GF-D8 (cell line): ENCODE measurements at regions not wholly inside any gene's neighbourhood (a gene's known extent, or its start where the extent isn't known, plus 50 kb on each side); places are given as distances from the start of the nearest gene placed in this dataset.

Source experiments
- DNase-seq: peaks from one replicate; lab custom pipeline; 2025; lab: John Stamatoyannopoulos, UW

DNA sequence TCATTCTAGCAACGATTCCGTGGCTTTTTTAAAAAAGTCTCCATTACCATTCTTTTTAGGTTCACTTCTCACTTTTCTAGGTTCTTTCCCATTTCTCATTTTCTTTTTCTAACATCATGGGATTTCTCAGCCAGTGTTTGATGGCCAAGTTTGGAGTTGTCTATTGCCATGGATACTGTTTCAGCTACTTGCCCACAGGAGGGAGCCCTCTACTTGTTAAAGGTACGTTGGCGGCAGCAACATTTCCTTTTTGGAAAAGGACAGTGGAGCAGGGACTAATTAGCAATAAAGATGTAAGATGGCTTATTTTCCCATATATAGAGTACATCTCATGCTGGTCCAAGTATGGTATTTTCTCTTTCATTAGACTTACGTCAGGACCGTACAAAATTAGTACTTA, 2257.5 kb upstream of the C9orf72 start:
- DNase-seq: no peak

DNA sequence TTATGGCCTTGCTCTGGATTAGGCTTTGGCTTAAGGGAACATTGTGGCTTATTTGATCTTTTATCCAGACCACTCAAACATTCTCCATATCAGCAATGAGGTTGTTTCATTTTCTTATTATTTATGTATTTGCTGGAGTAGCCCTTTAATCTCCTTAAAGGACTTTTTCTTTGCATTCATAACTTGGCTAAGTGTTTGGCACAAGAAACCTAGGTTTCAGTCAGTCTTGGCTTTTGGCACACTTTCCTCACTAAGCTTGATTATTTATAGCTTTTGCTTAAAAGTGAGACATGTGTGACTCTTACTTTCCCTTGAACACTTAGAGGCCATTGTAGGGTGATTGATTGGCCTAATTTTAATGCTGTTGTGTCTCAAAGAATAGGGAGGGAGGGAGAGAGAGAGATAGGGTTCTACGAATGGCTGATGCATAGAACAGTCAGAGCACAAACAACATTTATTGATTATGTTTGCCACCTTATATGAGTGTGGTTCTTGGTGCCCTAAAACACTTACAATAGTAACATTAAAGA, 2265.3 kb upstream of the C9orf72 start:
- DNase-seq: no peak

DNA sequence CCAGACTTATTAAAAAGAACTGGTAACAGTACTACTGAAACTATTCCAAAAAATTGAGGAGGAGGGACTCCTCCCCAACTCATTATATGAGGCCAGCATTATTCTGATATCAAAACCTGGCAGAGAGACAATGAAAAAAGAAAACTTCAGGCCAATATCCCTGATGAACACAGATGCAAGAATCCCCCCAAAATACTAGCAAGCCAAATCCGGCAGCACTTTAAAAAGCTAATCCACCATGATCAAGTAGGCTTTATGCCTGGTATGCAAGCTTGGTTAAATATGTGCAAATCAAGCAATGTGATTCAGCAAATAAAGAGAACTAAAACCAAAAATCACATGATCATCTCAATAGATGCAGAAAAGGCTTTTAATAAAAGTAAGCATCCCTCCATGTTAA, 2271.0 kb upstream of the C9orf72 start:
- no peak for DNase-seq

DNA sequence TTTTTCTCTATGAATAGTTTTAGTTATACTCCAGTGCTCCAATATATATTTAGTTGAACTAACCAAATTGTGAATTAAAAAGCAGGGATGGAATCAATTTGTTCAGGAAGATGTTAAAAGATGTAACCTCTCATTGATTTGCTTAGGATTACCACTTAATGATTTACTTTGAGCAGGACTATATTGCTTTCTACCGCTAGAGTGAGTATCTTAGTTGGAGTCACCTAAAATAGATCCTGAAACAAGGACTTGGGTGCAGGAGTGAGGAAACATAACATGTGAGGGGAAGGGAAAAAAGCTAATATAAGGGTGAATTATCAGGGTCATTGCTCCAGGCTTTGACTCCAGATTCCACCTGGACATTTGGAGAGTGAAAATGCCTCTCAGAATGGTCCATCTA, 2277.4 kb upstream of the C9orf72 start:
- DNase-seq: no peak

DNA sequence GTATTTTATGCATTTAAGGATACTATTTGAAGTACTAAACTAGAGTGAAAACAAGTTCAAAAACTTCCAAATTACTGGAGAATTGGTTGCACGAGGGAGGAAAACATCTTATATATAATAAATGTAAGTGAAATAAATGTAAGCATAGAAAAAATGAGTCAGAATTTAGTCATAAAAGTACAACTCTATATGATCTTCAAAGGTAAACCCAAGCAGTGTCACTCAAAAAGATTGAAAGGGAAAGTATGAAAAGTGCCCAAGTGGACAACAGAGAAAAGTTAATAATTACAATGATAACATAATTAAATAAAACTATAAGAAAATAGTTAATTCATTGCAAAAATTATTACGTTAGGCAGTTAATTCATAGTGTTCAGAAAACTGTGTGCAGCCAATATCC, 2288.5 kb upstream of the C9orf72 start:
- no peak for DNase-seq

DNA sequence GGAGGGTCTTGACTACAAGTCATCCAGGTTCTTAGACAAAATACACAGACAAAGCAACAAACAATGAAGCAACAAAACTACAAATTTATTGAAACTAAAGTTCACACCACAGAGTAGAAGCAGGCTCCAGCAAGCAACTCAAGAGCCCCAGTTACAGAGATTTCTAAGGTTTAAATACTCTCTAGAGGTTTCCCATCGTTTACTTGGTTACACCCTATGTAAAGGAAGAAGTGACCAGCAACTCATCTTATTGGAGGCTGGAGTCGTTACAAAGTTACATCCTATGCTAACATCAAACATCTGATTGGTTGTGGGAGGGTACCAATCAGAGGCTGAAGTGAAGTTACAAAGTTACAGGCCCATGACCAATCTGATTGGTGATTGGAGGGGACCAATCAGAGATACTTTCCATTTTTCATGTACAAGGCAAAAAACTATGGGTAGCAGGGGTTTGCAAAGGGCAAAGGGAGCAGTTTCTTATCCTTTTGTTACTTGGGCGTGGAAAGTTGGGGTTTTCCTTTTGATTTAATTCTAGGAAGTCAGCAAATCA, 2292.6 kb upstream of the C9orf72 start:
- DNase-seq: no peak

DNA sequence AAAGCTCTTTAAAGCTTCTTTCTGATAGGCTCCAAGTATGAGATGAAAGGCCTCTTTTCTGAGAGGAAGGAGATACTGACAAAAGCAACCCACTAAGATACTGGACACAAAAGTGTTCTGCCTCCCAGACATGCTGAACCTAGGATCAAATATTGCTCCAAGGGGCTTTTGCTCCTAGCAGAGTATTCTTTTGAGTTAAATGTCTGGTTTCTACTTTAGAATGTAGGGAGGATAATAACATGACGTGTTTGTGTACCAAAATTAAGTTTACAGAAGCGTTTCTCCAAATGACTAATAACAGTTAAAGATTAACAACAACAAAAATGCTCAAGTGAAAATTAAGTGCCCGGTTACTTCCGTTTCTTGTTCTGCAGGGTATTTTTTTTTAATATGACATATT, 2293.3 kb upstream of the C9orf72 start:
- no peak for DNase-seq

DNA sequence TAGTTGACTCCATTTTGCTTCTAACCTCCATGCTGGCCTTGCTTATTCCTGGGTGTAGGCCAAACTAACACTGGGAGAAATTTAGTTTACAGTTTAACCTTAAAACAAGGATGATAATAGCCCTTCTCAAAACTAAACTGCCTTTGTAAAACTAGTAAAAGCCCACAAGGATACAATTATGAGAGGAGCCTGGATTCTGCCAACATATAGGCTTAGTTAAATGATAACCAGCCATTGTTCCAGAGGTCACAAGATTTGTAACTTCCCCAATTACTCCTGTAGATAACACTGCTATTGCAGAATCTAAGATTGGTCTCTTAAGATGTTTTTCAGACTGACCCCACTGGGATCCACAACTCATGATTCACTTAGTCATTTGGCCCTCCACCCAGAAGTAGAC, 2300.3 kb upstream of the C9orf72 start:
- DNase-seq: no peak

DNA sequence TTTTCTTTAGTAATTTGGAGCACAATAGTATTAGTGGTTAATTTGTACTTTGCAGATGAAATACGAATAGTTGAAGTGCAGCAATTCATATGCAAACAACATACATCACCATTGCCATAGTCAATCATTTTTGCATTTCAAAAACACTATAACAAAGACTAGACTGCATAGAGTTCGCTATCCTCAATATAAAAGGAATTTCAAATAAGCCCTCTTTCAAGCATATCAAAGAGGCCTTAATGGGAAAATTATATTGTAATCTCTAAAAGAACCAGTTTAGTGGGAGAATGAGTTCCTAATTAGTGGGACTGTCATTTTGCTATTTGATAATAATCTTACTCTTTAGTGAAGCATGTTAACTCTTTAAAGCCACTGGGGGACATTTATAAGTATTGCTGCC, 2302.3 kb upstream of the C9orf72 start:
- no peak for DNase-seq

DNA sequence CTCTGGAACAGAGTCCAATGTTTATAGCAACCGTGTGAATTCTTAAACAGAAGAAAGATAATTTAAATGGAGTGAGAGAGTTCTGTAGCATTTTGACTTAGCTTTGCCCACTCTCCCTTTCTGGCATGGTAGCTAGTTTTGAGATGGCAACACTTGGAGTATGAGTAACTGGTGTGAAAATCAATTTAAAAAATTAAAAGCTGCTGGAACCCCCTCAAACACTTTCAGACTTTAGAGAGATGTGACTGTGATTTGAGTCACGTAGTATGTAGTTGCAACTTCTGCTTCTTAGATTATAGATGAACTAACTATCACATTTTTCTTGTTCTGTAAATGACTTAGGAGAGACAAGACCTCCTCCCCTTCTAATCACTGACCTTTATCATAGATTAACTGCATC, 2309.5 kb upstream of the C9orf72 start:
- DNase-seq: no peak

DNA sequence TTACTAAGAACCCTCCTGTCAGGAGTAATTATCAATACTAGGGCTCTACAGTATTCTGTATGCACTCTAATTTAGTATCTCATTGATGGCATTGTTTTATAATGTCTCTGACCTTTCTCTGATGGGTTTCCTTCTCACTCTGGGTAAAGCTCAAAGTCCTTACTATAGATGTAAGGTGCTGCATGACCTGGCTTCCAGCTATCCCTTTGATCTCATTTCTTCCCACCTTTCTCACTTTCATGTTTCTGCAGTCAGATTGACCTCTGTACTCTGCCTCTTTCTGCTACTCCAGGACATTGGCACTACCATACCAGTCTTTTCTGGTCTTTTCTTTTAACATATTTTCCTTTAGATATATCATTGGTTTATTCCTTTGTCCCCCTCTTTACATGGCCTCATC, 2332.8 kb upstream of the C9orf72 start:
- no peak for DNase-seq

DNA sequence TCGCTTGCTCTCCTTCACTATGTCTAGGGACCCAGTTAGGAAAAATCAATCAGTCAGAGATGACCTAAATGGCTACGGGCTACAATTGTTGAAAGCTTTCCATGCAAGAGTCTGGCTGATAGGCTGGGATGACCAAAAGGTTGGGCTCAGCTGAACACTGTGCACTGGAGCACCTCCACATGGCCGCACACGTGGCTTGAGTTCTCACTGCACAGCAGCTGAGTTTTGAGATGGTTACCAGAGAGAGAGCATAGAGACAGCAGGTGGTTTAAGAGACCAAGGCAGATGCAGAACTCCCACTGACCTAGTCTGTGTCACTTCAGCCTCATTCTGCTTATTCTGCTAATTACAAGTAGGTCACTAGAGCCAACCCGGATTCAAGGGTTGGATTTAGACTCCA, 2354.8 kb upstream of the C9orf72 start:
- no peak for DNase-seq

DNA sequence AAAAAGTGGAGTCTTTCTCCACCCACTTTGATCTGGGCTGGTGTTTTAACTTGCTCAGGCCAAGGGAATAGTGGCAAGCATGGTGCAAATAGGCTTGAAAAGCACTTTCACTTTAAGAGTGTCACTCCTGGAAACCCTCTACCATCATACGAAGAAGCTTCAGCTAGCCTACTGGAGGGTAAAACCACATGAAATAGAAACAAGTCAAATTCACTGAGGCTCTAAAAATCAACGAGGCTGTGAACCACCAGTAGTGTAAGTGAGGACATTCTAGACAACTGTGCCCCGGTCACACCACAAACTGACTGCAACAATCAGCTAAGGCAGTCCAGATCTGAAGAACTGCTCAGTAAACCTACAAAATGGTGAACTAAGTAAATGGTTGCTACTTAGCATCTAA, 2366.3 kb upstream of the C9orf72 start:
- no peak for DNase-seq

DNA sequence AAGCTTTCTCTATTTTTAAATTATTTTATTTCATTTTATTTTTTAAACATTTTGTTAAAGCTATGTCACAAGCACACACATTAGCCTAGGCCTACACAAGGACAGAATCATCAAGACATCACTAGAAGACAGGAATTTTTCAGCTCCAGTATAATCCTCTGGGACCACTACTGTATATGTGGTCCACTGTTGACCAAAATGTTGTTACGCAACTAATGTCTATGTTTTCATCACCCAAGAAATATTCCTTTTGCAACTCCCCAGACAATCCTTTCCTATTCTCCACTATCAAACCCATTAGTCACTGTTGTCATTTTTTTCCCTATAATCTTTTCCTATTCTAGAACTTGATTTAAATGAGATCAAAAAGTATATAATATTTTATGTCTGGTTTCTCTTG, 2371.7 kb upstream of the C9orf72 start:
- DNase-seq: no peak

DNA sequence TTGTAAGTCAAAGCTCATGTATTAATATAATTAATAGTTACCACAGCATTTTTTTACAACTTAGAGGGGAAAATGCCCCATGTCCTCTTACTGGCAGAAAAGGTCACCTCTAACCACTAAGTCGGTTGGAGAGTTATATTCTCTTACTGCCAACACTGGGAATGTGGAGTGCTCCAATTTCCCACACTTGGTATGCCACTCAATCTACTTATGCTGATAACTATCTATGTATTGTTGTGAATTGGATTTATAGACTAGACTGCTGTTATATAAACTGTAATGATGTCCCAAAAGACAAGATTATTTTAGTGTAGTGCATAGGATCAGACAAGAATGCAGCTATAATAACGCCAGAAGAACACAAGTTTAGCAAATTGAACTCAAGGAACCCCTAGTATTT, 2385.2 kb upstream of the C9orf72 start:
- no peak for DNase-seq

DNA sequence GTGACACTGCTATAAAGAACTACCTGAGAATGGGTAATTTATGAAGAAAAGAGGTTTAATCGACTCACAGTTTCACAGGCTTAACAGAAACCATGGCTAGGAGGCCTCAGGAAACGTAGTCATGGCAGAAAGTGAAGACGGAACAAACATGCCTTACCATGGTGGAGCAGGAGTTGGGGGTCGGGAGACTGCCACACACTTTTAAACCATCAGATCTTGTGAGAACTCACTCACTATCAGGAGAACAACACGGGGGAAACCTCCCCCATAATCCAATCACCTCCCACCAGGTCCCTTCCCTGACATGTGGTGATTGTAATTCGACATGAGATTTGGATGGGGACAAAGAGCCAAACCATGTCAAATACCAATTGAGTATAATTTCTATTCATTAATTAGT, 2392.6 kb upstream of the C9orf72 start:
- no peak for DNase-seq

DNA sequence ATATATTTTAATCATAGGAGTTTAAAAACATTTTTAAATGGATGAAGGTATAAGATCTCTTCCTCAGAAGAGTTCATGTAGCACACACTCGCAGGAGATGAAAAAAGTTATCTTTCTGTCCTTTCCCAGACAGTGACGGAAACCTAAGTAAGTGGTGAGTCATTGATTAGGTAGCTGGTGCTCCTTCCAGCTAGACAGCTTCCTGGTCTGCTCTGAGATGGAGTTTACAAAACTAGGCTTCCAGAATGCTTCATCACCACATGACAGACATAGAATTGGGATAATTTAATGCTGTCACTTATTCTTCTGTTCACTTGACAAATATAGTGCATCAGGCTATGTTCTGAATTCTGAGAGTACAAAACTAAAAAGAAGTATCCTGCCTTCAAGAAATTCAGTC, 2393.0 kb upstream of the C9orf72 start:
- no peak for DNase-seq

DNA sequence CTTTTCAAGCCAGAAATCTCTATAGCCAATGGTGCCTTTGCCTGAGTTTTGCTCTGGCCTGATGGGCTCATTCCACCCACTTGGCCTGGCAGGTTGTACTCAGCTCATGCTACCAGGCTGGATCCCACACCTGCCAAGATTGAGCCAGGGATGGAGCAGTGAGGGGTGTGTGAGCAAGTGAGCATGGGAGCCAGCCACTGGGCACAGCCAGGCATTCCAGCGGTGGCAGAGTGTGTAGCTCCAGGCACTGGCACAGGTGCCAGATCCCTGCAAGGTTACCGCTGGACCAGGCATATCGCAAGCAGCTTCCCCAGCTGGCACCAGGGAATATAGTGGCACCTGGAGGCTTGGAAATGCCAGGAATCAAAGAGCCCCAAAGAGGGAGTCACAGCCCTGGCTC, 2395.6 kb upstream of the C9orf72 start:
- no peak for DNase-seq

DNA sequence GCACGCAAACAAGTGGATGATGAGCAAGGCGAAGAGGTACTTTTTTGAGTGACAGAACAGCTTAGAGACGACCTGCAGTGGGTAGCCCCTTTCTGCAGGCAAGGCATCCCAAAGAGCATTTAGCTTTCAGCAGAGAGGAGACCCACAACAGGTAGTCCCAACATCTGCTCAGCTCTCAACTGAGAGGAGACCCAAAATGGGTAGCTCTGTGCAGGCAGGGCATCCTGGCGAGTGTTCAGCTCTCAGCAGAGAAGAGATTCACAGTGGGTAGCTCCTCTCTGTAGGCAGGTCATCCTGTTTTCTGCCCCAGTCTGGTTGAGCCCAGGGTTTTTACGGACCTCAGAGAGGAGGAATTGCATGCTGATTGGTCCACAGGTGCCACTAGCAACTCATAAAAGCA, 2396.1 kb upstream of the C9orf72 start:
- no peak for DNase-seq

DNA sequence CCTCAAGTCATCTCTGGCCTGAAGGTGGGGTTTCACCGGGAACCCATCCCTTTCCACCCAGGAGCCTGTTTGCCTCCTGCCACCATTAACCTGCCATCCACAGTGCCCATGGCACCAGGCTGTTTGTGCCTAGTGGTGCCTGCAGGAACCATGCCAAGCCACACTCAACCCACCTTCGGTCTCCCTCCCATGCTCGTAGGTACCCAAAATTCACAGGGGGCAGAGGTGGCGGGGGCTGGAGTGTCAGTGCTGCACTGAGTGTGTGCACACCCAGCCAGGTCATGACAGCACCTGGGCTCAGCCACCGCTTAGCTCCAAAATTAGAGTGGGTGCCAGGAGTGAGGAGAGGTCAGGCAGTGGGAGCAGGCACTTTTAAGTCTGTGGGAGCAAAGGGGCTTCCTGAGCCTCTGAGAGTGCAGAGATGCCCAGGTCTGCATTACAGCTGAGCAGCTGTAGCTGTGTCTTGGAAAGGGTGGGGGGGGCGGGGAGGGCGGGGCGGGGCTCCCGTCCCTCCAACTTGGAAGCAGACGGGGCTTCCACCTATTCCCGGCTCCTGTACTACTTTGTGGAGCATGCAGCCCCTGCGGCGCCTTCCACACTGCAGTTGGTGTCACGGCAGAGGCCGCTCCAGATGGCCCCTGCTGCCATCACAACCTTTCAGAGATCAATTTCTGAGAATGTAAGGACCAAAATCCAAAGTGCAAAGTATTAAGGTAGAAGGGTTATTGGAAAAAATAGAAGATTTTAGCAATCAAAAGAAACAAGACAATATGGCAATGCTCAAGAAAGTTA, 2396.8 kb upstream of the C9orf72 start:
- DNase-seq: no peak

DNA sequence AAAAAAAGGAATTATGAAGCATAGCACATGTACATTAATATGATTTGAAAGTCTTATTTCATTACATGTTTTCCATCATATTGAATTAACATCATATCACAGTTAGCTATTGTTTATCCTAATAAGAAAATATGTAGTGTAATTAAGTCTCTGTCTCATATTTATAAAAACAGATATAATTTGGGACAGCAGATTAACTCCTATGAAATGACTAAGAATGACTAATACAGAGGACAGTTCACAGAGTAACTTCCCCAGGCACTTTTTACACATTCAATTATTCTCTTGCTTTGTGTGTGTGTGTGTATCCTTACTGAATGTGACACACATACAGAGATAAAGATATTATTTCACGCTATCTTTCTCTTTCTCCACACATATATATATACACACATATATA, 2400.9 kb upstream of the C9orf72 start:
- no peak for DNase-seq

DNA sequence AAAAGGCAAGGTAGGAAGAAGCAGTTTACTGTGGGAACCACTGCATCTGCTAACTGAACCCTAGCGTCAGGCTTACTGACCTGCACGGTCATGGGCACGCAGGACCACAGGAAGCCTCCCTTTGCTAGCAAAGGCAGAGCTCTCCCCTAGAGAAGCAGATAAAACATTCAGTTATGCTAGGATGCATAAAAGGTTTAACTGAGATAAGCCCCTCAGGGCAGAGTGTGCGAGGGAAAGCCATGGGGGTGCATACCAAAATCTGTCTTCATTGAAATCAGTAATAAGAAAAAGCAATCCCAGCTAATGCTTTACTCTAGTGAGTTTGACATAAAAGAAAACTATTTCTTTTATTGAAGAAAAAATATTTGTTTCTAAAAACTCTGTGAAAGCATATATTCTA, 2403.7 kb upstream of the C9orf72 start:
- no peak for DNase-seq

DNA sequence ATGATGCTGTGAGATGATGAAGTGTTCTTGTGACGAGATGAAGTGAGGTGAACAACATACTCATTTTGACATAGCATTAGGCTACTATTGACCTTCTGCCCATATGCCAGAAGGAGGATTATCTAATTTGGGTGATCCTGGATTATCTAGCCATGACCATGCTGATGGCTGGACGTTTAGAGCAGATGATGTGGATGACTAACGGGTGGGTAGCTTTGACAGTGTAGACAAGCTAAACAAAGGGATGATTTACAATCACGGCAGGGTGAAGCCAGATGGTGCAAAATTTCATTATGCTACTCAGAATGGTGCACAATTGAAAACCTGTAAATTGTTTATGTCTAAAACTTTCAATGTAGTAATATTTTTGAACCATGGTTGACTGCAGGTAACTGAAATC, 2403.4 kb upstream of the ACO1 start:
- no peak for DNase-seq

DNA sequence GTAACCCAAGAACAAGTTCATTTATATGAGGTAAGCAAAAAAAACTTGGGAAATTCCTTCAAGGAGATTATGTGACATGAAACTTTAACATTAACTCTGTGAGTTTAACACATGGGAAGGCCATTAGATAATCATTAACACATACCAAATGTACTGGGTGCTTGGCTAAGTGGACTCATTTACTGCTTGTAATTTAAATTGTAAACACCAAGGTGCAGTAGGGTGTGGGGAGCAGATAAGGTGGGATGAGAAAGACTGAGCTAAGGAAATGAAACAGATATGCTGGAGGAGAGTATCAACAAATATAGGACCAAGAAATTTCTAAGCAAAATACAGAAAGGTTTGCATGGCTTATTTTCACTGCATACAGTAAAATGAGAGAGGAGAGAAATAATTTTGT, 2384.8 kb upstream of the ACO1 start:
- DNase-seq: no peak
